NT2/D1 (cell line): ENCODE measurements at regions not wholly inside any gene's neighbourhood (a gene's known extent, or its start where the extent isn't known, plus 50 kb on each side); places are given as distances from the start of the nearest gene placed in this dataset.

Source experiments
- YY1 ChIP-seq: IDR thresholded peaks from 2 replicates; pipeline ENCODE4 v1.6.1; 2011; ENCODE audit not compliant: insufficient read length, insufficient read depth
- ZNF274 ChIP-seq: IDR thresholded peaks from 2 replicates; pipeline ENCODE4 v1.6.1; 2011; ENCODE audit warnings: mild to moderate bottlenecking, low read depth, low read length

- TF ChIP-seq ZNF274 (no peak), YY1 (no peak)
Measured at GRCh38 chr3:28836199-28836598, 444.7 kb upstream of the RBMS3 start.
